ENCODE measurements at regions not wholly inside any gene's neighbourhood (a gene's known extent, or its start where the extent isn't known, plus 50 kb on each side); places are given as distances from the start of the nearest gene placed in this dataset.

DNA sequence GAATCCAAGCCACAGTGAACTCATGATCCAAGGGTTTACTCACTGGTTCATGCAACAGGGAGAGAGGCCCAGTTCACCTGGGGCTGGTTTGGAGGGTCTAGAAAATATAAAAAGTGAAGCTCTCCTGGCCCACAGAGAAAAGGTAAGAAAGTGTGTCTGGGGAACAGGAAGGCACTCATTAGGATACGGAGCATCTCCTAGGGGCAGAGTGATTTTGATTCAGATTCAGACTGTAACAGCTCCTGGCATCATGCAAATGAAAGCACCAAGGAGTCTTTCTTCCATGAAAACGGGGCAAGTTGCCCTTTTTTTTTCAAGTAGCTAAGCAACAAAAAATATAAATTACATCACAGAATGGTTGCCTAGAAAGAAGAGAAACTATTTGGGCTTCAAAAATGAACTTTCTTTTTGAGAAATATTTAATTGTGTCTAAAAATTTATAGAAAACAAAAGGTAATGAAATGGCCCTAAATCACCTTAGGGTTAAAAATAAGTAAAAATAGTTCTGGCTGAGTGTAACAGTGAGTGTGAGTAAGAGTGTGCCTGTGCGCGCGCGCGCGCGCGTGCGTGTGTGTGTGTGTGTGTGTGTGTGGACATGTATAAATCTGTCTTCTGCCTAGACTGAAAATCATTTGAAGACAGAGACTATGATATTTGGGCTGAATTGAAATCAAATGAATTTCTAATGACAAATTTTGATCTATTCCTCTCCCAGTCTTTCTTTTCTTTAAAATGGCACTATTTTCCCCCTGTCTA, 177.8 kb upstream of the ZNF462 start:
- Mint-ChIP-seq H3K4me1 (ENCODE audit: low read depth) (no peaks in the 10 kb centered on the region), H3K4me3 (no peak overlapping the region), H3K27ac (no peak overlapping the region), H3K36me3 (ENCODE audit: low read depth) (no peaks in the 10 kb centered on the region), H3K27me3 (ENCODE audit: low read depth) (no peaks in the 10 kb centered on the region), H3K9me3 (peaks cover 5% of the 10 kb centered on the region)
- no peak for DNase-seq (ENCODE audit: low spot score)

DNA sequence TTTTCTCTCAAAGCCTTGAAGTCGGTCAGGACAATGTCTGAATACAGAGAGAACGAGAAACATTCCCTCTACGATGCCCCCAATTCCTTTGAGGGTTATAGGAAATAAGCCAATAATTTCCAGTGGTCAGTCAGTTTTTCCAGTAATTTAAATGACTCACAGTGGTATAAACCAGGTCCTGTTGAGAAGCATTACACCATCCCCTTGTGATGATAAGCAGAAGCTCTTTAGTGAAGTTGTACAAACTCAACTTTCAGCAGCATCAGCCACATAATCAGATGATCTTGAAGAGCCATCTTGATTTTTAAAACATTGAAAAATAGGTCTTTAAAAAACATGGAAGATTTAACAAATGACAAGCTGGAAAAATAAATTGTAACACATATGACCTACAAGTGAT, 173.9 kb upstream of the ZNF462 start:
- DNase-seq (ENCODE audit: low spot score) = no peak
- no peak overlapping the region for H3K4me3 Mint-ChIP-seq
- H3K36me3 Mint-ChIP-seq (ENCODE audit: low read depth) = no peaks in the 10 kb centered on the region
- H3K4me1 Mint-ChIP-seq (ENCODE audit: low read depth) = no peaks in the 10 kb centered on the region
- H3K27ac Mint-ChIP-seq = no peak overlapping the region
- H3K27me3 Mint-ChIP-seq (ENCODE audit: low read depth) = no peaks in the 10 kb centered on the region
- H3K9me3 Mint-ChIP-seq = no peaks in the 10 kb centered on the region

DNA sequence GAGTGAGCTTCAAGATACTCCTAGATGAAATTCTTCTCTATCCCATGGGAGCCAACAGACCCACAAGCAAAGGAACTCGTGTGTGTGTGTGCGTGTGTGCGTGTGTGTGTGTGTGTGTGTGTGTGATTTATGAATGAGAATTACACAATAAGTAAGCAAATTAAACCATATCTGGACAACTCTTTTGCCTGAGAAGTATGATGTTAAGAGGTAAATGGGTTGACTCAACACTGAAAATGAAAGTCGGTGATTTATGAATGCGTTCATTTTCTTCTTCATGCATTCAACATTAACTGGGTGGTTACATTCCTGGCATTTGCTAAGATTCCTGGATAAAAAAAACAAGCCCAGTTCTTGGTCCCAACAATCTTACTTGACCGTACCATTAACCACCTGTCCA, 171.3 kb upstream of the ZNF462 start:
- H3K27ac Mint-ChIP-seq = no peak overlapping the region
- no peak overlapping the region for H3K4me3 Mint-ChIP-seq
- no peaks in the 10 kb centered on the region for H3K9me3 Mint-ChIP-seq
- H3K27me3 Mint-ChIP-seq (ENCODE audit: low read depth) = no peaks in the 10 kb centered on the region
- no peaks in the 10 kb centered on the region for H3K36me3 Mint-ChIP-seq (ENCODE audit: low read depth)
- DNase-seq (ENCODE audit: low spot score) = no peak
- H3K4me1 Mint-ChIP-seq (ENCODE audit: low read depth) = no peaks in the 10 kb centered on the region

DNA sequence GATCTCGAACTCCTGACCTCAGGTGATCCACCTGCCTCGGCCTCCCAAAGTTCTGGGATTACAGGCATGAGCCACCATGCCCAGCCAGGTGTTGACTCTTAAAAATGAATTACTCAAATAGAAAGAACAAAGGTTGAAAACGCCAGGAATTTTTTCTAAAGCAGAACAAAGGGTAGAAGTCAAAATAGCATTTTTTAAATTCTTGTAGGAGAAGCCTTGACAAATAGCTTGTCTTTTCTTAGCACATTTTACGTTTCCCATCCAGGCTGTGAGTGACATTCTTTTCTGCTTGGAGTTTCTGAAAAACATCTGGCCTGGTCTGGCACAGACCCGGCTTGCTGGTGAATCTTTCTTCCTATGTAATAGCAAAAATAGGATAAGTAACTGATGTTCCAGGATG, 169.4 kb upstream of the ZNF462 start:
- H3K36me3 Mint-ChIP-seq (ENCODE audit: low read depth) = no peaks in the 10 kb centered on the region
- no peaks in the 10 kb centered on the region for H3K27me3 Mint-ChIP-seq (ENCODE audit: low read depth)
- no peak overlapping the region for H3K27ac Mint-ChIP-seq
- H3K4me1 Mint-ChIP-seq (ENCODE audit: low read depth) = no peaks in the 10 kb centered on the region
- H3K4me3 Mint-ChIP-seq = no peak overlapping the region
- peaks cover 5% of the 10 kb centered on the region for H3K9me3 Mint-ChIP-seq
- no peak for DNase-seq (ENCODE audit: low spot score)

DNA sequence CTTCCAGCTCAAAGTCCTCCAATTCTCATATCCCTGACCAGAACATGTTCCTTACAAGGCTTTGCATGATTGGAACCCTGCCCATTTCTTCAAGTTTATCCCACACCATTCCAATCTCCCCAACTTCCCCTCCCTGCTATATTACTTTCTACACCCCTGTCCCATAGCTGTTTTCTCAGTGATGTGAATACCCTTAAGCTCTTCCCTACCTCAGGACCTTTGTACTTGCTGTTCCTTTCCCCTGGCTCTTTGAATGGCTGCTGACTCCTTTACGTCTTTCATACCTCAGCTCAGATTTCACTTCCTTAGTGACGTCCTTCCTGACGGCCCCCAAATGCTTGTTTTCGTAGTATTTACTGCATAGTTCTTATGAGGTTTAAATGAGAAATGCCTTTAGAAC, 166.2 kb upstream of the ZNF462 start:
- no peaks in the 10 kb centered on the region for H3K4me1 Mint-ChIP-seq (ENCODE audit: low read depth)
- no peaks in the 10 kb centered on the region for H3K36me3 Mint-ChIP-seq (ENCODE audit: low read depth)
- no peak overlapping the region for H3K27ac Mint-ChIP-seq
- DNase-seq (ENCODE audit: low spot score) = no peak
- no peak overlapping the region for H3K4me3 Mint-ChIP-seq
- H3K9me3 Mint-ChIP-seq = peaks cover 5% of the 10 kb centered on the region
- no peaks in the 10 kb centered on the region for H3K27me3 Mint-ChIP-seq (ENCODE audit: low read depth)

DNA sequence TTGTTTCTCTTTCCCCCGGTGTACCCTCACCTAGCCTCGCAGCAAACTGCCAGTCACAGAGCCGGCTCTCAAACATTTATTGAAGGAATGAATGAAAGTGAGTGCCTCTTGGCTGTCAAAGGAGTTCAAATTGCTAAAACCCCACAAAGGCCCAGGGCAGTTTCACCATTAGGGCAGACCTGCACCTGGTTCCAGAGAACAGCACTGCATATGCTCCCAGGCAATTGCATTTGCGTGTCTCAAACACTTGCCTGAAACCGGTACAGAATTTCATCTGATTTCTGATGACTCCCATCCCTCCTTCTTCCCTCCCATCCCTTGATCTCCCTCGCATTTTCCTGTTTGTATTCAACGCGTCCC, 165.6 kb upstream of the ZNF462 start:
- Mint-ChIP-seq H3K9me3 (peaks cover 5% of the 10 kb centered on the region), H3K27ac (no peak overlapping the region), H3K27me3 (ENCODE audit: low read depth) (no peaks in the 10 kb centered on the region), H3K4me3 (no peak overlapping the region), H3K4me1 (ENCODE audit: low read depth) (no peaks in the 10 kb centered on the region), H3K36me3 (ENCODE audit: low read depth) (no peaks in the 10 kb centered on the region)
- DNase-seq (ENCODE audit: low spot score) = no peak

DNA sequence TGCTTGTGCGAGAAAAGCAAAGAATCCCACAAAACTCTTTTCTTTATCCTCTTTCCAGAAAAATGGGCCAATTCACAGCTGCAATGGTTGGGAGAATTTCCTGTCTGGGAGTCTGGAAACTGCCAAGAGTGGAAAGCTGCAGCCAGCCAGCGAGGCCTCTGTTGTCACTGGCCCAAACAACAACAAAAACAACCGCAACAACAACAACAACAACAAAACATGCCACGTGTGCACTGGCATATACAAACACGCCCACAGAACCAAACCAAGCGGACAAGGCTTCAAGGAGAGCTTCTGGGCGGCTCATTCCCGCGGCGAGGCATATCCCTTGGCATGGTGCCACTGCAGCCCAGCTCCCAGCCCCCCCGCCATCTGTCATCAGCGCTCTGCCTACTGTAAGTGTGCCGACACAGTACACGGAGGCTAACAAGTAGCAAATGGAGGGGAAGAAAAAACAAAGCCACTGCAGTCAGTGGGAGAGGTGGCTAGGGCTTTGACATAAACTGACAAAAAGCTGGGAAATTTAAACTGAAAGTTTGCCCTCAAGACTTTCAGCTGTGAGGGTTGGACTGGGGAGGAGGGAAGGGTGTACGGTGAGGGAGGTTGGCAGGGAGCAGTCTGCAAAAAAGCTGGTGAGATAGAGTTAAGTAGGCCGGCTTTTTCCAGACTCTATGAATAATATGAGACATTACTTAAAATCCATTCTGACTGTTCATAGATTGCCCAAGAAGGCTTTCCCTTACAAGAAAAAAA, 165.0 kb upstream of the ZNF462 start:
- no peaks in the 10 kb centered on the region for H3K27me3 Mint-ChIP-seq (ENCODE audit: low read depth)
- DNase-seq (ENCODE audit: low spot score) = no peak
- H3K9me3 Mint-ChIP-seq = peaks cover 5% of the 10 kb centered on the region
- H3K36me3 Mint-ChIP-seq (ENCODE audit: low read depth) = no peaks in the 10 kb centered on the region
- H3K4me3 Mint-ChIP-seq = no peak overlapping the region
- H3K4me1 Mint-ChIP-seq (ENCODE audit: low read depth) = no peaks in the 10 kb centered on the region
- no peak overlapping the region for H3K27ac Mint-ChIP-seq

DNA sequence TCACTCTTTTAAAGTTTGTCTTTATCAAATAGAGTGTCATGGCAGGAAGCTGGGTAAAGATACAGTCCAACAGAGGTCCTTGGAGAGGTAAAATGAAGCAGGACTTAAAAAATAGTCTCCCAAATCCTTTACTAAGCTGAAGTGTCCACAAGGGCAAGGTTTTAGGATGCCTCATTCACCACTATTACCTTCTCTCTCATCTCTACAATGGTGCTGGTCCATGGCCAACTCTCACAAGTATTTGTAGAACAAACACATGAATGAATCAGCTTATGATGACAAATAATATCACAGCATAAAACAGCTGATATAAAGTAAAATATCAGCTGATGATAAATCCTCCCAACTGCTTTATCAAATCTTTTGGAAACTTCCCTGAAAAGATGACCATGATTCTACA, 162.3 kb upstream of the ZNF462 start:
- DNase-seq (ENCODE audit: low spot score) = no peak
- Mint-ChIP-seq H3K4me3 (no peak overlapping the region), H3K27me3 (ENCODE audit: low read depth) (no peaks in the 10 kb centered on the region), H3K9me3 (peaks cover 8% of the 10 kb centered on the region), H3K36me3 (ENCODE audit: low read depth) (no peaks in the 10 kb centered on the region), H3K27ac (no peak overlapping the region), H3K4me1 (ENCODE audit: low read depth) (no peaks in the 10 kb centered on the region)

DNA sequence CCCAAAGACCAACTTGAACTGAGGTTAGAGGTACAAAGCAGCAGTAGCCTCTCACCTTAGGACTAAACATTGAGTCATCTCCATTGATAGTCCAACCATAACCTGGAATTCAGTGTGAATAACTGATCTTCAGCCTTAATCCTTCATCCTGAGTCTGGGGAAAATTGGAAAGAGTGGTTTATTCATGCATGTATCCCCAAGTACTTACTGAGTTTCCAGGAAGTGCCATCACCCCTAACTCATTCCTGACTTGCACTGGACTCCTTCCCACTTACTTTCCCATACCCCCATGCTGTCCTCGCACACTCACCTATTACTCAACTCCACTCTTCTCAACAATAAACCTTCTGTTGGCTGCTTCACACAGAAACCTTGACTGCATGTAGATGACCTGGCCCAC, 161.4 kb upstream of the ZNF462 start:
- Mint-ChIP-seq H3K27ac (no peak overlapping the region), H3K4me1 (ENCODE audit: low read depth) (no peaks in the 10 kb centered on the region), H3K9me3 (peaks cover 9% of the 10 kb centered on the region), H3K36me3 (ENCODE audit: low read depth) (no peaks in the 10 kb centered on the region), H3K27me3 (ENCODE audit: low read depth) (no peaks in the 10 kb centered on the region), H3K4me3 (no peak overlapping the region)
- no peak for DNase-seq (ENCODE audit: low spot score)

DNA sequence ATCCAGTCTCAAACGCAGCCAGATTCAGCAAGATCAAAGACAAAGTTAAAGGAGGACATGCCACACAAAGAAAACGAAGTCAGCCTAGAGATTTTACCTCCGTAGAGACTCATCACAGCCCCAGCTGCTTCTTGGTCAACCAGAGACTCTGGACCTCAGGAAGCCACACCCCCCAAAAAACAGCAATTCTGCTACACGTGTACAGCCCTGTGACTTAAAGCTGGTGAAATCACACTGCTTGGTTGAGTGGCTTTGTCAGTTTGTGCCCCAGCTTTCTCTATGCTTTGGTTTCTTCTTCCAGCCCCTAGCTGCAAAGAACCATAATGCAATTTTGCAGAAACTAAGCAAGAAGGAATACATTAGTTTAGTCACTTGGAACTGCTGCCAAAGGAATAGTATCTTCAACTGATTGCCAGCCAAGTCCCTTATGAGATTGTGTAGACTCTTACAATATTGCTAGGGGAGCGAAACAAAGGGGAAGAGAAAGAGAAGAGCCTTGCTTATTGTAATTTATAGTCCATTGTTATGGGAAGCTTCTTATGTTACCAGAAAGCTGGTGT, 158.8 kb upstream of the ZNF462 start:
- peaks cover 8% of the 10 kb centered on the region for H3K9me3 Mint-ChIP-seq
- H3K4me1 Mint-ChIP-seq (ENCODE audit: low read depth) = no peaks in the 10 kb centered on the region
- no peak overlapping the region for H3K27ac Mint-ChIP-seq
- no peak overlapping the region for H3K4me3 Mint-ChIP-seq
- no peaks in the 10 kb centered on the region for H3K36me3 Mint-ChIP-seq (ENCODE audit: low read depth)
- DNase-seq (ENCODE audit: low spot score) = no peak
- no peaks in the 10 kb centered on the region for H3K27me3 Mint-ChIP-seq (ENCODE audit: low read depth)

DNA sequence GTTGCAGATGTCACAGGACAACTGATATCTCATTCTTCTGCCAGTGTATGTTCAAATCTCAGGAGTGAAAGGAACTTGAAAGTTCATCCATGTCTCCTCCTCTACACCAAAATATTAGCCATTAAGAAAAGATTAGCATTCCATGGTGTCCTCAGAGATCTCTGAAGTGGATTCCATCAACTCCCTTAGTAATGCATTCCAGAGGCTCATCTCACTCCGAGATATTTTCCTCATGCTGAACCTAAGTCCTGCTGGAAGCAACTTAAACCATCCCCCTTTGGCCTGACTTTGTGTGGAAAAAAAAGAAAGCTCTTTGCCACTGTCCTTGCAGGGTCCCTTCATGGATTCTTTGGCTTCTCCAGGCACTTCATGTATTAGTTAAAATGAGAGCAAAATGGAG, 155.7 kb upstream of the ZNF462 start:
- no peak overlapping the region for H3K4me3 Mint-ChIP-seq
- H3K36me3 Mint-ChIP-seq (ENCODE audit: low read depth) = no peaks in the 10 kb centered on the region
- no peaks in the 10 kb centered on the region for H3K27me3 Mint-ChIP-seq (ENCODE audit: low read depth)
- peaks cover 8% of the 10 kb centered on the region for H3K9me3 Mint-ChIP-seq
- no peaks in the 10 kb centered on the region for H3K4me1 Mint-ChIP-seq (ENCODE audit: low read depth)
- DNase-seq (ENCODE audit: low spot score) = no peak
- no peak overlapping the region for H3K27ac Mint-ChIP-seq

DNA sequence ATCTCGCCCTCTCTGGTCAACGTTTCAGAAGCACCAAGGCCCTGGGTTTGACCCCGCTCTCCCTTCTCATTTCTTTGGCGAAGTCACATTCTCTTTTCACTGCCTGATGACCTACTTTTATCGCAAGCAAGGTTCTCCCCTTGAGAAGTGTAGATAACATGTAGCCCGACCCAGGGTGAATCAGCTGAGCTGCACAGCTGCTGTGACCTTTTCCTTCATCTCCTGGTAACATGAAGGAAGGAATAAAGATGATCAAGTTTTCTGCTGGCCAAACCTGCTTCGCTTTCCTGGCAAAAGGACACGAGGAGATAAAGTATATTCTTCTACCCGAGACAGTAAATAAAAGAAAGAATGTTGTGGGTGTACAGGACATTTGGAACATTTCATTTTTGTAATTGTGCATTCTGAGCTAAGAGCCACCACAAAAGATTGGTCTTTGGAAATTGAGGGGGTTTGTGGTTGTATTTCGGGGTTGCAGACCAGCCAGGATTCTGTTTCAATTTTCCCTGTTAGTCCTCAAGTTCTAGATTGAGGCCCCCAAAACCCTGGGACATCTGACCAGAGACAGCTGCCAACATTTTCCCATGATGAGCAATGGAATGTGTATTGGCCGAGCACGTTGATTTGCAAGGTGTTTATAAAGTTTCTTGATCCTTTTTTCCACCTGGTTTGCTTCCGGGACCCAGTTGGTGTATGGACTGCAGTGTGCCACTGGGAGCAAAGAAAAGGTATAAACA, 155.1 kb upstream of the ZNF462 start:
- Mint-ChIP-seq H3K4me3 (no peak overlapping the region), H3K27me3 (ENCODE audit: low read depth) (no peaks in the 10 kb centered on the region), H3K4me1 (ENCODE audit: low read depth) (no peaks in the 10 kb centered on the region), H3K9me3 (peaks cover 8% of the 10 kb centered on the region), H3K36me3 (ENCODE audit: low read depth) (no peaks in the 10 kb centered on the region), H3K27ac (no peak overlapping the region)
- DNase-seq (ENCODE audit: low spot score) = no peak

DNA sequence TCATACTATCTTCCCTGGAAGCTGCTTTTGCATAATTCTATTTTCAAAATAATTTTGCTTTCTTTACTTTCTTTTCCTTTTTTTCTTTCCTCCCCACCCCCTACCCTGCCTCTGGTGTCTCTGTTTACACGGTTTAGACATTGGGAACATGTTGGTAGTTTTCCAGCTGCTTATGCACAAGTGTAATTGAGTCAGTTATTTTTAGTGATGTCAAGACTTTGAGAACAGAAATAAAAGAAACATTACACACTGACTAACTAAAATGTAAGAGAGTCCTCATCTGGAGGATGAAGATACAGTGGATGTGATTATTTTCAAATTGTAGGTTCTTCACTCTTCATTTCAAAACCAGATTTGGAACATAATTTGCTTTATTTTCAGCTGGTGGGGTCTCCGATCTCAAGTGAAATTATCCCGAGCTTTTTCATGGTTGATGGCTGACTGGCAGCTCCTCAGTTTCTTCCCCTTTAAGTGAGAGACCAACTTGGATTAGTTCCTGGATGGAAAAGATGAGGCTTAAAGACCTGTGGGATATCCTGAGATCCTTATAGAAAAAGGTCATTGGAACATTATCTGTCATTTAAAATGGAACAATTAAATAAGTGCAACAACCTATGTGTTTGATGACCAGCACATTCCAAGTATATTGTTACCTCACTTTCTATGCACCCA, 154.4 kb upstream of the ZNF462 start:
- Mint-ChIP-seq H3K4me1 (ENCODE audit: low read depth) (no peaks in the 10 kb centered on the region), H3K9me3 (peaks cover 8% of the 10 kb centered on the region), H3K4me3 (no peak overlapping the region), H3K27ac (no peak overlapping the region), H3K36me3 (ENCODE audit: low read depth) (no peaks in the 10 kb centered on the region), H3K27me3 (ENCODE audit: low read depth) (no peaks in the 10 kb centered on the region)
- DNase-seq (ENCODE audit: low spot score) = no peak

DNA sequence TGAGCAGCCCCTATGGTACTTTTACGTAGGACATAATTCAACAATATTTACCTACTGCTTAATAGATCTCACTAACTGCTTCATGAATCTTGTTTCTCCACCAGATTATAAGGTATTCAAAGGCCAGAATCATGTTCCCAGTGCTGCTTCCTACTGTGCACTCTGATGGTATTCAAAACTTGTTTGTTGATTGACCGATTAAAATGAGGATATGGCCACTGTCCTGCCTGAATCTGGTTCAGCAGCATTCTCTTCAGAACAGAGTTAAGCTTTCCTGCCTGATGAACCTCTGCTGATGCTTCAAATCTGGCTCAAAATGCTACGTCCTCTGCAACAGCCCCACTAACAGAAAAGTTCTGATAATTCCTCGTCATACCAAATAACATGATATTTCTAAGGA, 150.7 kb upstream of the ZNF462 start:
- H3K4me3 Mint-ChIP-seq = no peak overlapping the region
- DNase-seq (ENCODE audit: low spot score) = no peak

More for the DNA sequence above, 150.7 kb upstream of the ZNF462 start:
- H3K9me3 Mint-ChIP-seq = no peaks in the 10 kb centered on the region
- H3K4me1 Mint-ChIP-seq (ENCODE audit: low read depth) = no peaks in the 10 kb centered on the region
- no peaks in the 10 kb centered on the region for H3K27me3 Mint-ChIP-seq (ENCODE audit: low read depth)
- H3K36me3 Mint-ChIP-seq (ENCODE audit: low read depth) = no peaks in the 10 kb centered on the region
- H3K27ac Mint-ChIP-seq = no peak overlapping the region

Measured in T-helper 2 cell treated with Interferon-gamma antibody and Interleukin-4, amounts not matched to agents 5 μg/mL and 100 μg/mL, for 36 hours (primary cell).